ENCODE measurements at regions not wholly inside any gene's neighbourhood (a gene's known extent, or its start where the extent isn't known, plus 50 kb on each side); places are given as distances from the start of the nearest gene placed in this dataset.
"Not testable (repeated sequence)": the region's sequence is repeated elsewhere in the genome, so short reads cannot be mapped to it uniquely, and the experiment has no call there.

DNA sequence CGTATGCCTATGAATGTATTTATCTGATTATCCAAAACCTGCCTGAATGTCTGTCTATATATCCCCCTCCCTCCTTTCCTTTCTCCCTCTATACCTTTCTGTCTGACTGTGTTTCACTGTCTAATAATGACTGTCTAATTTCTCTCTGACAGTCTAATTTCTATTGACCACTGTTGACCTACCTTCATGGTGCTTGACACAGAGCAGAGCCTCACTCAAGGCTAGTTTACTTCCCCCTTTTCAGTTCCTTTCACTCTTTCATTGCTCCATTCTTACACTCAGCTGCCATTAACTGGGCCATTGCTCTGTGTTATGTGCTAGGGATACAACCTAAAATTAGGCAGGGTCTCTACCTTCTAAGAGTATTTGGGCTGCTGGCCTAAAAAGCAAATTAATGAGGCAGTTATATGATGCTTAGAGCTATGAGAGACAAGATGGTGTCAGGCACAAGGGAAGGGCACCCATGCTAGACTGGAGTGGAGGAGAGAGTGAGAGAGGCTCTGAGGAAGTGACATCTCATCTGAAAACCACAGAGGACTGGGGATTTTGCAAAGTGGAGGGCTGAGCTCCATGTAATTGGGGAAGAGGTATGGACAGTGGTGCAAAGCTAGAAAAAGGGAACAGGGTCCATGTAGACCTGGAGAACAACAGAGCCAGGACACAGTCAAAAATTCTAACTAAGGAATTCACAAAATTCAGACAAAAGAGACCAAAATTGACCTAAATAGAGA lies 348.6 kb upstream of the CHRNA7 start:
- not testable (repeated sequence) for ATAC-seq, DNase-seq

DNA sequence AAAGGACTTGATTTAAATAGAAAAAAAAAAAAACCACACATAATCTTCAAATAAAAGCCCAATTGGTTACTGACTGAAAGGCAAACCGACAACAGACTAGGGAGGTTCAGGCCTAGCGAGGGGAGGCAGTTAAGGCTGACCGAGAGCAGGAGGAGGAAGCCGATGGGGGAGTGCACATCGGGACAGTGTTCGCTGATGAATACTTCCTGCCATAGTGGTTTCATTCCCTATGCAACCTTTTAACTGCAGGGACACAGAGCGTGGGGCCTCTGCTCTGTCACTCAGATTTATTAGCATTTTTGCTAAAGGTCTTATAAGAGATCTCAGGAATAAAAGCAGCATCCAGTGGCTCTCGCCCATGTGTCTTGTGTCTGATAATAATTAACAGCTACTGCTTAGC lies 343.2 kb upstream of the CHRNA7 start:
- H2AFZ ChIP-seq (ENCODE audit: low read length); H3K9me2 ChIP-seq (replicated peaks; ENCODE audit: low read length); H3K27me3 ChIP-seq (ENCODE audit: low read length); DNase-seq; H3K4me3 ChIP-seq (ENCODE audit: low read length); intact Hi-C loops (cut with micrococcal nuclease); H3K9me3 ChIP-seq (ENCODE audit: low read length); H3K27ac ChIP-seq (ENCODE audit: low read length); CTCF ChIA-PET; H4K20me1 ChIP-seq (ENCODE audit: low read length); H3K4me1 ChIP-seq (ENCODE audit: insufficient read depth, low read length); H3K9ac ChIP-seq (ENCODE audit: low read length); POLR2A ChIA-PET (ENCODE audit: unreplicated experiment); H3K4me2 ChIP-seq (ENCODE audit: low read length); H3K79me2 ChIP-seq (ENCODE audit: low read length); BruUV-seq (replicated peaks); H3K36me3 ChIP-seq (ENCODE audit: low read depth, low read length); ATAC-seq; H3F3A ChIP-seq (ENCODE audit: low read length, unreplicated experiment): not testable (repeated sequence)

More for the DNA sequence above, 348.6 kb upstream of the CHRNA7 start:
- H3K9me3 ChIP-seq (ENCODE audit: low read length); H3K27ac ChIP-seq (ENCODE audit: low read length); H3K4me2 ChIP-seq (ENCODE audit: low read length); H3K79me2 ChIP-seq (ENCODE audit: low read length); H3F3A ChIP-seq (ENCODE audit: low read length, unreplicated experiment); intact Hi-C loops (cut with micrococcal nuclease); H4K20me1 ChIP-seq (ENCODE audit: low read length); H3K27me3 ChIP-seq (ENCODE audit: low read length); H2AFZ ChIP-seq (ENCODE audit: low read length); H3K9ac ChIP-seq (ENCODE audit: low read length); BruUV-seq (replicated peaks); H3K4me1 ChIP-seq (ENCODE audit: insufficient read depth, low read length); H3K36me3 ChIP-seq (ENCODE audit: low read depth, low read length); POLR2A ChIA-PET (ENCODE audit: unreplicated experiment); H3K9me2 ChIP-seq (replicated peaks; ENCODE audit: low read length); CTCF ChIA-PET; H3K4me3 ChIP-seq (ENCODE audit: low read length): not testable (repeated sequence)

DNA sequence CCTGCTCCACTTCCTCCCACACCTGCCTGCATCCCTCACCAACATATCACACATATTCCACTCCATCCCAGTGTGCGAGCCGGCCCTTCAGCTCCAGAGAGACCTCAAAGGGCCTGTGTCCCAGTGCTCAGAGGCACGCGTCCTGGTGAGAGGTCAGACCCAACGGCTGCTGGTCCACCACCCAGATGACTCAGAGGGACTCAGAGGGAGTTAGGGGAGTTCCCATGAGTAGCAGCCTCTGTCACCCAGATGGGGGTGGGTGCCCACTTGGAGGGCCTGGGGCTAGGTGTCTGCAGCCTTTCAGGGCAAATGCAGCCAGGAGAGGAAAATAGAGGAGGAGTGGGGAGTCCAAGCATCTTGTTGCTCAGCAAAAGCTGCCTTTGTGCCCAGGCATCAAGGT lies 333.8 kb upstream of the CHRNA7 start:
- H4K20me1 ChIP-seq (ENCODE audit: low read length); BruUV-seq (replicated peaks); H3K4me1 ChIP-seq (ENCODE audit: insufficient read depth, low read length); H3K4me2 ChIP-seq (ENCODE audit: low read length); H3K79me2 ChIP-seq (ENCODE audit: low read length); H3K9me2 ChIP-seq (replicated peaks; ENCODE audit: low read length); DNase-seq; CTCF ChIA-PET; H3K27me3 ChIP-seq (ENCODE audit: low read length); H3K27ac ChIP-seq (ENCODE audit: low read length); POLR2A ChIA-PET (ENCODE audit: unreplicated experiment); H3K4me3 ChIP-seq (ENCODE audit: low read length); H3K9me3 ChIP-seq (ENCODE audit: low read length); H3F3A ChIP-seq (ENCODE audit: low read length, unreplicated experiment); H2AFZ ChIP-seq (ENCODE audit: low read length); H3K9ac ChIP-seq (ENCODE audit: low read length); intact Hi-C loops (cut with micrococcal nuclease); ATAC-seq; H3K36me3 ChIP-seq (ENCODE audit: low read depth, low read length): not testable (repeated sequence)

DNA sequence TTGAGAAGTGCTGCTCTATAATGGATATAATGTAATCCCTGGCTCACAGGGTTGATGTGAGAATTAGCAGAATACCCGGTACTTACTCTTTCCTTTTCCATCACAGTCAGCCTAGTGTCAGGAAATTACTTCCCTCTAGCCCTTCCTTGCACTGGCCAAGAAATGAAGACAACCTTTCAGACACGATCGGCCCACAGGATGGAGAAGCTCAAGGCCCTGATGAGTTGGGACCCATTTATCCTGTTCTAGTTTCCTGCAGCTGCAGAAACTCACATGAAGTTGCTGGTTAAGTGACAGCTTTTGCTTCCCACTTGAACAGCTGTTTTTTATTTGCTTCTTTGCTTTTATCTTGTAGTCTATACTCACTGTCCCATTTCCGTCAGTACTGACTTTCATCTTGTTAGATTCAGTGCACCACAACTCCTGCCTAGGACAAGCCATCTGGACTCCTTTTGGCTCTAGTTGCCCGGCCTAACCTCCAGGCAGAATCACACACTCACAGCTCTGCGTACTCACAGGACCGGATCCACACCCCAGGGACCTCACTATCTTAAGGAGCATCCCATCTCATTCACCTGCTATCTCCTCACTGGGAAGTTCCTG lies 325.1 kb upstream of the CHRNA7 start:
- H3K36me3 ChIP-seq (ENCODE audit: low read depth, low read length); H3K4me2 ChIP-seq (ENCODE audit: low read length); BruUV-seq (replicated peaks); H3K9ac ChIP-seq (ENCODE audit: low read length); DNase-seq; H3K27me3 ChIP-seq (ENCODE audit: low read length); POLR2A ChIA-PET (ENCODE audit: unreplicated experiment); H3K4me1 ChIP-seq (ENCODE audit: insufficient read depth, low read length); H3F3A ChIP-seq (ENCODE audit: low read length, unreplicated experiment); CTCF ChIA-PET; H4K20me1 ChIP-seq (ENCODE audit: low read length); intact Hi-C loops (cut with micrococcal nuclease); H3K9me3 ChIP-seq (ENCODE audit: low read length); H3K4me3 ChIP-seq (ENCODE audit: low read length); ATAC-seq; H3K9me2 ChIP-seq (replicated peaks; ENCODE audit: low read length); H3K27ac ChIP-seq (ENCODE audit: low read length); H2AFZ ChIP-seq (ENCODE audit: low read length); H3K79me2 ChIP-seq (ENCODE audit: low read length): not testable (repeated sequence)

DNA sequence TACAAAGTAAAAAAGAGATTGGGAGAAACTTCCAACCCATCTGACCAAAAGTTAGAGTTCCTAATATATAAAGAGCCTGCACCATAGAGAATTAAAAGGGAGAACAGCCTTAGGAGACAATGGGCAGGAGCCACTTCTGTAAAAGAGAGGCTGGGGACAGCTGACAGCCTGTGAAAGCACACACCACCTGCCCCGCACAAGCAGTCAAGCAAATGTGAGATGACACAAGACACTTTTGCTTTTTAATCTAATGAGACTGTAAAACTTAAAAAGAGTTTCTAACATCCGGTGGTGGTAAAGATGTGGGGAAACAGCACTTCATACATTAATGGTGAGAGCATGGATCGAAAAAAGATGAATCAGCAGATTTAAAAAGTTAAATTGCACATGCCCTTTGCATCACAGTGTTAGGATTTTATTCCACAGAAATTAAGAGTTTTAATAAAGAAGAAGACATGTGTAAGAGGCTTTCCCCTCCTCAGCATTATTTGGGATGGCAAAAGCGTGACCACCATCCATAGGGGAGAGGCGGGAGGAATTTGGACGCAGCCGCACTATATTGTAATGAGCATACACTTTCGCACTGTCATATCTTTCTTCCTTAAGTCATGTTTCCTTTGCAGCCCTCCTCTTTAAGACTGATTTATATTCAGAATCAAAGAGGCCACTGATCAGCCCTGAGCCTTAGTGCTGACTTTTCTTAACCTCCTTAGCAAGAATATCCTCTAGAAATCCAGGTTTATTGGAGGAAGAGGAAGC lies 322.2 kb upstream of the CHRNA7 start:
- H3K4me3 ChIP-seq (ENCODE audit: low read length); H3K36me3 ChIP-seq (ENCODE audit: low read depth, low read length); H3K9ac ChIP-seq (ENCODE audit: low read length); H3K9me2 ChIP-seq (replicated peaks; ENCODE audit: low read length); BruUV-seq (replicated peaks); CTCF ChIA-PET; H4K20me1 ChIP-seq (ENCODE audit: low read length); H3K79me2 ChIP-seq (ENCODE audit: low read length); ATAC-seq; H3K27ac ChIP-seq (ENCODE audit: low read length); H3K4me2 ChIP-seq (ENCODE audit: low read length); intact Hi-C loops (cut with micrococcal nuclease); DNase-seq; H3K9me3 ChIP-seq (ENCODE audit: low read length); H2AFZ ChIP-seq (ENCODE audit: low read length); H3F3A ChIP-seq (ENCODE audit: low read length, unreplicated experiment); POLR2A ChIA-PET (ENCODE audit: unreplicated experiment); H3K4me1 ChIP-seq (ENCODE audit: insufficient read depth, low read length); H3K27me3 ChIP-seq (ENCODE audit: low read length): not testable (repeated sequence)

DNA sequence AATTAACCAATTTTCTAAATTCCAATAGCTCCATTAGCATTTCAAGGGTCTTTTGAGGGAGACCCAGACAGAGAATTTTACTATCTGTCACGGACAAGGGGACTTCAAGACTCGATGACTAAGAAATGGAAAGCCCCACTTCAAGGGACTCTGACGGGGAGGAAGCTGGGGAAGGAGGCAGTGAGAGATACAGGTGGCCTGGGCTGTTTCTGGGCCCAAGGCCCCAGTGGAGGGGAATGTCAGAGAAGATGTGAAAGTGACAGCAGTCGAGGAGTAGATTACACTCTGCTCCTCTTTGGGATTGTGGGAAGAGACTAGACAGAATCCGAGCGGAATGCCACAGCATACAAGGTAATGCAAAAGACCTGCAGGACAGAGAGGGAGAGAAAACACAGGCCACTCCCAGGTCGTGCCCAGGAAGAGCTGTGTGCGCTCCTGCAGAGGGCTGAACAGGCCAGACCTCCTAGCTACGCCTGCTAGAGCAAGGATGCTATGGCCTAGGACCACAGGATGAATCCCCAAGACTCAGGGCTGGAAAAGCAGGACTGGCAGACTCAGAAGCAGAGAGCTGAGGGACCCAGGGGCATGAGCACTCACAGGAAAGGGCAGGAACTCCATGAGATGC lies 321.5 kb upstream of the CHRNA7 start:
- ATAC-seq; H3K27me3 ChIP-seq (ENCODE audit: low read length); BruUV-seq (replicated peaks): not testable (repeated sequence)

More for the DNA sequence above, 321.5 kb upstream of the CHRNA7 start:
- DNase-seq; H3K4me2 ChIP-seq (ENCODE audit: low read length); H3K79me2 ChIP-seq (ENCODE audit: low read length); H3K9me2 ChIP-seq (replicated peaks; ENCODE audit: low read length); H2AFZ ChIP-seq (ENCODE audit: low read length); H3K9me3 ChIP-seq (ENCODE audit: low read length); intact Hi-C loops (cut with micrococcal nuclease); H3K9ac ChIP-seq (ENCODE audit: low read length); H3K4me1 ChIP-seq (ENCODE audit: insufficient read depth, low read length); H3K4me3 ChIP-seq (ENCODE audit: low read length); H3K27ac ChIP-seq (ENCODE audit: low read length); H4K20me1 ChIP-seq (ENCODE audit: low read length); POLR2A ChIA-PET (ENCODE audit: unreplicated experiment); CTCF ChIA-PET; H3K36me3 ChIP-seq (ENCODE audit: low read depth, low read length); H3F3A ChIP-seq (ENCODE audit: low read length, unreplicated experiment): not testable (repeated sequence)

Measured in PC-3 (cell line).